IMR-90 (cell line): ENCODE measurements at regions not wholly inside any gene's neighbourhood (a gene's known extent, or its start where the extent isn't known, plus 50 kb on each side); places are given as distances from the start of the nearest gene placed in this dataset.

Experiments
- BHLHE40 ChIP-seq: fragments of 150-350 bp; IDR thresholded peaks from 2 replicates; pipeline ENCODE4 v1.6.1; 2016; ENCODE audit warnings: mild to moderate bottlenecking, low read depth, low read length
- CHD1 ChIP-seq: IDR thresholded peaks from 2 replicates; pipeline ENCODE4 v1.6.1; 2012; ENCODE audit warnings: low read depth, low read length, improper control_type of control experiment
- POLR2A ChIP-seq: IDR thresholded peaks from 2 replicates; pipeline ENCODE4 v1.6.1; 2012; ENCODE audit warnings: mild to moderate bottlenecking, low read depth, low read length
- RAD21 ChIP-seq: IDR thresholded peaks from 2 replicates; pipeline ENCODE4 v1.6.1; 2012; ENCODE audit warnings: low read length, improper control_type of control experiment
- RCOR1 ChIP-seq: IDR thresholded peaks from 2 replicates; pipeline ENCODE4 v1.6.1; 2012; ENCODE audit warnings: mild to moderate bottlenecking, low read length, improper control_type of control experiment; ENCODE audit not compliant: insufficient replicate concordance
- RFX5 ChIP-seq: IDR thresholded peaks from 2 replicates; pipeline ENCODE4 v1.8.0; 2012; ENCODE audit warnings: low read depth, mild to moderate bottlenecking, low read length, moderate library complexity
- SMC3 ChIP-seq: fragments of 150-350 bp; IDR thresholded peaks from 2 replicates; pipeline ENCODE4 v1.6.1; 2016; ENCODE audit warnings: low read depth, mild to moderate bottlenecking, antibody characterized with exemption, low read length, moderate library complexity
- TF ChIP-seq, protein P1 (sequence below): conservative IDR thresholded peaks from 2 replicates; pipeline ENCODE4 v1.5.1; 2012; ENCODE audit warnings: mild to moderate bottlenecking, low read depth, low read length, improper control_type of control experiment

DNA sequence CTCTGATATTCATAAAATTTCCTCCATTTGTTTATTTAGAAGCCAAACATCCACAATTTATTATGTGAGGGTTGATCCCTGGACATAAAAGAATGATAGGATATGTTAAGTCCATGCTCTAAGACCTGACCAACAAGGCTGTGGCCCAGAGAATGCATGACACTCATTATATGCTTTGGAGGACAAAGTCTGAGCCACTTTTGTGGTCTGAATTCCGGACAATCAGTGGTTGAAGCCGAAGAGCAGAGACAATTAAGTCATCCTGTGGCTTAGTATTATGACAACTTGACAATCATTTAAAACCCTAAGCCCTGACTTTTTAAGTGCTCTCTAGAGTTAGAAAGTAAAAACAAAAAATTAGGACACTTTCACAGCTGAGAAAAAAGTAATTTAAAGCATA lies 483.3 kb downstream of the PLCL1 start:
- TF ChIP-seq RFX5 (no peak), RAD21 (no peak), CHD1 (no peak), RCOR1 (no peak), BHLHE40 (no peak), POLR2A (no peak), SMC3 (no peak)
- TF ChIP-seq, protein P1, sequence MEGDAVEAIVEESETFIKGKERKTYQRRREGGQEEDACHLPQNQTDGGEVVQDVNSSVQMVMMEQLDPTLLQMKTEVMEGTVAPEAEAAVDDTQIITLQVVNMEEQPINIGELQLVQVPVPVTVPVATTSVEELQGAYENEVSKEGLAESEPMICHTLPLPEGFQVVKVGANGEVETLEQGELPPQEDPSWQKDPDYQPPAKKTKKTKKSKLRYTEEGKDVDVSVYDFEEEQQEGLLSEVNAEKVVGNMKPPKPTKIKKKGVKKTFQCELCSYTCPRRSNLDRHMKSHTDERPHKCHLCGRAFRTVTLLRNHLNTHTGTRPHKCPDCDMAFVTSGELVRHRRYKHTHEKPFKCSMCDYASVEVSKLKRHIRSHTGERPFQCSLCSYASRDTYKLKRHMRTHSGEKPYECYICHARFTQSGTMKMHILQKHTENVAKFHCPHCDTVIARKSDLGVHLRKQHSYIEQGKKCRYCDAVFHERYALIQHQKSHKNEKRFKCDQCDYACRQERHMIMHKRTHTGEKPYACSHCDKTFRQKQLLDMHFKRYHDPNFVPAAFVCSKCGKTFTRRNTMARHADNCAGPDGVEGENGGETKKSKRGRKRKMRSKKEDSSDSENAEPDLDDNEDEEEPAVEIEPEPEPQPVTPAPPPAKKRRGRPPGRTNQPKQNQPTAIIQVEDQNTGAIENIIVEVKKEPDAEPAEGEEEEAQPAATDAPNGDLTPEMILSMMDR: no peak
